ENCODE measurements at regions not wholly inside any gene's neighbourhood (a gene's known extent, or its start where the extent isn't known, plus 50 kb on each side); places are given as distances from the start of the nearest gene placed in this dataset.

- TF ChIP-seq CTCF (optimal IDR thresholded peaks at IDR 0.05 in 1 of 3, IDR thresholded peaks at IDR 0.05 in 1 of 3, conservative IDR thresholded peaks at IDR 0.05 in 1 of 3; ENCODE audit: extremely low read depth in 1 of 3, insufficient read depth in 2 of 3, low read length in 3 of 3) (no peak), EZH2 (IDR thresholded peaks at IDR 0.05; ENCODE audit: low read length) (no peak)
- no peak overlapping the region for H3K4me3 ChIP-seq (ENCODE audit: control insufficient read depth in 2 of 3, extremely low read depth in 1 of 3, insufficient read depth in 2 of 3, low read depth in 1 of 3, low read length in 3 of 3)
- no peak overlapping the region for H3K4me2 ChIP-seq (ENCODE audit: control insufficient read depth, extremely low read depth, insufficient read depth, low read depth, low read length)
- dilution Hi-C loops (cut with MboI; ENCODE audit: extremely low pct_ligation_motif_present, low sequenced_read_pairs), result no loop called here
- no peaks in the 10 kb centered on the region for H3K36me3 ChIP-seq (ENCODE audit: control insufficient read depth in 2 of 2, extremely low read depth in 1 of 2, insufficient read depth in 2 of 2, low read length in 2 of 2)
- FAIRE-seq (no peak), DNase-seq (ENCODE audit: low read depth, low spot score) (no peak)
- no peak overlapping the region for H3K27ac ChIP-seq (ENCODE audit: control insufficient read depth, insufficient read depth, low read length)
- no peaks in the 10 kb centered on the region for H3K79me2 ChIP-seq (ENCODE audit: control insufficient read depth, insufficient read depth, low read length)
- peaks cover 8% of the 10 kb centered on the region for H3K9me3 ChIP-seq (ENCODE audit: control insufficient read depth, low read depth, low read length)
- no peak overlapping the region for H2AFZ ChIP-seq (ENCODE audit: control insufficient read depth, low read length)
- H4K20me1 ChIP-seq (ENCODE audit: control insufficient read depth, extremely low read depth, insufficient read depth, low read length), result no peaks in the 10 kb centered on the region
- no peak overlapping the region for H3K9ac ChIP-seq (ENCODE audit: control insufficient read depth, extremely low read depth, insufficient read depth, low read length)
- no peaks in the 10 kb centered on the region for H3K4me1 ChIP-seq (ENCODE audit: control insufficient read depth, extremely low read depth, insufficient read depth, low read length)
- H3K9me1 ChIP-seq (ENCODE audit: control insufficient read depth, extremely low read depth, insufficient read depth, low read length), result no peaks in the 10 kb centered on the region
- no peaks in the 10 kb centered on the region for H3K27me3 ChIP-seq (ENCODE audit: control insufficient read depth, extremely low read depth, insufficient read depth, low read length)
These were observed 733.2 kb upstream of the KLHL1 start for GRCh38 chr13:70841240-70842061.

- dilution Hi-C loops (cut with MboI; ENCODE audit: extremely low pct_ligation_motif_present, low sequenced_read_pairs), result no loop called here
- H3K27me3 ChIP-seq (ENCODE audit: control insufficient read depth, extremely low read depth, insufficient read depth, low read length), result no peaks in the 10 kb centered on the region
- no peaks in the 10 kb centered on the region for H3K9me1 ChIP-seq (ENCODE audit: control insufficient read depth, extremely low read depth, insufficient read depth, low read length)
- H3K9ac ChIP-seq (ENCODE audit: control insufficient read depth, extremely low read depth, insufficient read depth, low read length), result no peak overlapping the region
- H3K36me3 ChIP-seq (ENCODE audit: control insufficient read depth in 2 of 2, extremely low read depth in 1 of 2, insufficient read depth in 2 of 2, low read length in 2 of 2), result no peaks in the 10 kb centered on the region
- no peak overlapping the region for H3K27ac ChIP-seq (ENCODE audit: control insufficient read depth, insufficient read depth, low read length)
- no peaks in the 10 kb centered on the region for H4K20me1 ChIP-seq (ENCODE audit: control insufficient read depth, extremely low read depth, insufficient read depth, low read length)
- no peak overlapping the region for H2AFZ ChIP-seq (ENCODE audit: control insufficient read depth, low read length)
- no peaks in the 10 kb centered on the region for H3K4me1 ChIP-seq (ENCODE audit: control insufficient read depth, extremely low read depth, insufficient read depth, low read length)
- DNase-seq (ENCODE audit: low read depth, low spot score) (no peak), FAIRE-seq (no peak)
- TF ChIP-seq EZH2 (IDR thresholded peaks at IDR 0.05; ENCODE audit: low read length) (no peak), CTCF (optimal IDR thresholded peaks at IDR 0.05 in 1 of 3, IDR thresholded peaks at IDR 0.05 in 1 of 3, conservative IDR thresholded peaks at IDR 0.05 in 1 of 3; ENCODE audit: extremely low read depth in 1 of 3, insufficient read depth in 2 of 3, low read length in 3 of 3) (no peak)
- no peaks in the 10 kb centered on the region for H3K79me2 ChIP-seq (ENCODE audit: control insufficient read depth, insufficient read depth, low read length)
- no peaks in the 10 kb centered on the region for H3K9me3 ChIP-seq (ENCODE audit: control insufficient read depth, low read depth, low read length)
- no peak overlapping the region for H3K4me3 ChIP-seq (ENCODE audit: control insufficient read depth in 2 of 3, extremely low read depth in 1 of 3, insufficient read depth in 2 of 3, low read depth in 1 of 3, low read length in 3 of 3)
- H3K4me2 ChIP-seq (ENCODE audit: control insufficient read depth, extremely low read depth, insufficient read depth, low read depth, low read length), result no peak overlapping the region
These were observed 727.1 kb upstream of the KLHL1 start for GRCh38 chr13:70835371-70835770.
